Stimulated activated CD8-positive, alpha-beta memory T cell treated with anti-CD3 and anti-CD28 coated beads, Interleukin-7, amount 100 ng/mL, for 4 hours (primary cell): ENCODE measurements at regions not wholly inside any gene's neighbourhood (a gene's known extent, or its start where the extent isn't known, plus 50 kb on each side); places are given as distances from the start of the nearest gene placed in this dataset.
"Not testable (repeated sequence)": the region's sequence is repeated elsewhere in the genome, so short reads cannot be mapped to it uniquely, and the experiment has no call there.

Experiments
- DNase-seq, 2 donors: peaks; one replicate each; pipeline ENCODE4 v3.0.0-alpha.2; 2020; ENCODE audit warnings: low read depth in 2 of 2

DNA sequence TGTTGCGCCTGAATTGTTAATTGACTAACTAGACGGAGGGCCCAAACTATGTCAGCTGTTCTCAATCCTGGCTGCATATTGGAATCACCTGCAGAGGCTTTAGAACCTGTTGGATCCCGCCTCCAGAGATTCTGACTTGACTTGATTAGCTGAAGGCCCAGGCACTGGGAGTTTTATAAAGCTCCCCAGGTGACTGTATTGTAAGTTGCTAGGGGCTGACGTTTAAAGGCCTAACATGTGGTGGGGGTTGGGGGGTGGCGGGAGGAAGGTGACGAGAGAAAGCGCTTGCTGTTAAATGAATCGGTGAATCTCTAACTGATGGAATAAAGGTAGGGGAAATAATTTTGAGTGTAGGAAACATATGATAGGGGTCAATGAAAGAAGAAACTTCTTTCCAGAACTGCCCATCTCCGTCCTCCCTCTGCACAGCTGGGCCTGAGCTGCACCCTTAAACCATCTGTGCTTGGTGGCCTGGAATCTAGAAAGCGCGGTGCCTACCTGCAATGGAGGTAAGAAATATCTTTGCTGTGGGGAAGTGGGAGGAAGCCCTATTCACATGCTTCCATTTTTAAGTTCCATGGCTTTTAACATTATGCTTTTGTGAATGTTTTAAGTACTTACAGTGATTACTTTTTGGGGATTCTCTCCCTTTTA, 225.0 kb upstream of the FAM3C start:
- DNase-seq: no peak

DNA sequence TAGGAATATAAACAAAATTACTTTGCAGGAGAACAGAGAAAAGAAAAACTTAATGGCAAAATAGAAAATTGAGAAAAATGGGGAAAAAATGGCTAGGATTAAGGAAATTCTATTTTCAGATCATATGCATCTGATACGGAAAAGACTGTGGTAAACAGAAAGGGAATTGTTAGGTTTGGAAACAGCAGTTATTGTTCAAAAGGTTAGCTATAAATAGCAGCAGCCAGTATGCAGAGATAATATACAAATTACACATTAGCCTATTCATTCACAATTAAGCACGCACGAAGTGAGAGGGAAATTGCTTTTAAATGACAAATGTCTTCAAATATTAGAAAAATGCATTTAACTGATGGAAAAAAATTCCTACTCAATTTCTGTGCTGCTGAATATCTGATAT, 224.1 kb upstream of the FAM3C start:
- no peak for DNase-seq

GRCh38 chr7:121618182-121618581, 222.1 kb upstream of the FAM3C start:
- DNase-seq: no peak

DNA sequence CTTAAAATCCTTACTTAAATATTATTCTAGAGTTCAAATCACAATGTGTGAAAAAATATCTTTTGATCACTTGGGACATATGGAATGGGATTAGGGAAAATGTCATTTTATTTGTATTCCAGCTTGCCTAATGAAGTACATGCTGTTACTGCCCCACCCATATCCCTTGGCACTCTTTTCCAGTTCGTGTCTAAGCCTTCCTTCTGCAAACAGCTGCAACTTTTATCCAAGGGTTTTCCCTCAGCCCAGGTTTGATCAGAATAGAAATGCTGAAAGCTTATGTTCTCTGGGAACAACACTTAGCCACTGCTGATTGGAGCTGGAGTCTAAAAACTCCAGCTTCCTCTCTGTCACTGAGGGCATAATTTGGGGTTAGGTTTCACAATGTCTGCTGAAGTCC, 214.1 kb upstream of the FAM3C start:
- no peak for DNase-seq

DNA sequence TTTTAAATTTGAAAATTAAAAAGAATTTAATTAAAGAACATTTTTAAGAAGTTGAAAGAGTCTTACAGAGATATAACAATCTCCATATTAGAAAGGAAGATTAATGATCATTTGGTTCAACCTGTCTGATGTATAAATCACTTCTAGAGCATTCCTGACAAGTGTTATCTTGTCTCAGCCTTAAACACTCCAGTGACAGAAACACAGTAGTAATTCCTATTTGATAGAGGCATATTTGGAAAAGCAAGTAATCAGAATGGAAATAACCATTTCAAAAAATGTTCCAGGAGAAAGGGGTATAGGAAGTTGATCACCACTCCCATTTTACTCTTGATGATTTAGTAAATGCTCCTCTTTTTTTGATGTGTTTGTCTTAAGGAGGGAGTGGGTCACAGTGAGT, 213.1 kb upstream of the FAM3C start:
- DNase-seq: no peak

- DNase-seq: no peak
These were observed 212.7 kb upstream of the FAM3C start for GRCh38 chr7:121608785-121609184.

GRCh38 chr7:121608183-121608582, 212.1 kb upstream of the FAM3C start:
- DNase-seq: not testable (repeated sequence)

DNA sequence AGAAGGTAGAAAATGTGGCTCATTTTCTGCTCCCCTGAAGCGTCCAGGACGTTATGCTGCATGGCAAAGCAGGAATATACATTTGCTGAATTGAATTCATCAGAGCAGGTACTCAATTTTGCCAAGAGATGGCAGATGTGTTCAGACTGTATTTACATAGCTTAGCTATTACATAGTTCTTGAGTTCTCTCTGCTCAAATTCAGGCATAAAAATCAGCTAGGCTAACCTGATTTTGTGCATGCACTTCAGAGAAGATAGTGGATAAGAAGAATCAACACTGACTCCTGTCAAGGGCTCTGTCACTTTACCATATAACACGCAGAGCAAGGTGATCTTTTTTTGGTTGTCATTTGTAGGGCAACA, 209.2 kb upstream of the FAM3C start:
- DNase-seq: no peak

GRCh38 chr7:121604627-121605316, 208.7 kb upstream of the FAM3C start:
- DNase-seq: no peak

- no peak for DNase-seq
These were observed 207.8 kb upstream of the FAM3C start for GRCh38 chr7:121603886-121604285.

DNA sequence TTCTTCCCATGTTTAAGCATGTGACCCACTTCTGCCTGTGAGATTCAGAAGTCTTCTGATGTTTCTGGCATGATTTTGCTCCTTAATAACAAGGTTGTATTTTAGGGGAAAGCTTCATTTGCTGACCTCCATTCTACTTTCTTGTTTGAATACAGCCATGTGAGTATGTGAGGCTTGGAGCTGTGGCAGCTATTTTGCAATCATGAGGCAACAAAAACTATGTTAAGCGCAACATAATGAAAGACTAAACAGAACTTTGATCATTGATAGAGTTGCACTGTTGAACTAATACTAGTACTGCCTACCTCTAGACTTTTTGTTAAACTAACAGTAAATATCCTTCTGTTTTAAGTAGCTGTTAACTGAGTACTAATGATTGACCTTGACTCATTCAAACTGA, 203.8 kb upstream of the FAM3C start:
- no peak for DNase-seq

GRCh38 chr7:121595758-121596696, 199.9 kb upstream of the FAM3C start:
- DNase-seq: no peak

GRCh38 chr7:121591926-121592325, 195.8 kb upstream of the FAM3C start:
- no peak for DNase-seq

GRCh38 chr7:121587435-121587834, 191.3 kb upstream of the FAM3C start:
- DNase-seq: no peak

DNA sequence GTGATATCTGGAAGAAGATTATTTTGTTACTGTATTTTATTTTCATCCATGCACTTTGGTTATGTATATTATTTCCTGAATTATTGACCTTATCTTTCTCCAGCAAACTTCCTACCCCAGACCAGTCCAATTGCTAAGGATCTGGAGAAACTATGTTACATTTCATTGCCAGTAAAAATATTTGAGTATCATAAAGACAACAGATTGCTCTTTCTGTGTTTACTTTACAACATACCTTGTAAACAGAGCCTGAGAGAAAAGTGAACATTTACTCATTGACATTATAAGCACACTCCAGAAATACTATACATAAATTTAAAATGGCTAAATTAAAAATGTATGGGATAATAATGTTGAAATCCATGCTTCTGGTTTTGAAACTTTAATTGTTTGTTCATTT, 186.2 kb upstream of the FAM3C start:
- no peak for DNase-seq

- DNase-seq: no peak
These were observed 183.5 kb upstream of the FAM3C start for GRCh38 chr7:121579639-121580038.

DNA sequence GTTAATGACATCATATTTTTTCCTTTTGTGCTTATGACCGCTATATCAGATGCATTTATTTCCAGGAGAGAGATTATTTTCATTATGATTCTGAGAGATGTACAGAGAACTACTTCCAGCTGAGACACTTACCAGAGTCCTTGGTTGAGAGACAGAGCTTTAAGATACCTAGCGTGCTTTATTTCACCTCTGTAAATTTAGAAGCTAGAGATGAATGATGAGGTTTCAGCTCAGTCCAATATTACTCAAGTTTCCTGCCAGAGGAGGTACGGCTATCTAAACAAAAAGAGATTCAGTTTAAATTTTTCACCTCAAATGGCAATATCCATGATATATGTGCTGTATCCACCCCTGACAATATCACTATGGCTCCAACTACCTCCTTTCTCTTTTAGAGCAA, 182.6 kb upstream of the FAM3C start:
- DNase-seq: no peak

DNA sequence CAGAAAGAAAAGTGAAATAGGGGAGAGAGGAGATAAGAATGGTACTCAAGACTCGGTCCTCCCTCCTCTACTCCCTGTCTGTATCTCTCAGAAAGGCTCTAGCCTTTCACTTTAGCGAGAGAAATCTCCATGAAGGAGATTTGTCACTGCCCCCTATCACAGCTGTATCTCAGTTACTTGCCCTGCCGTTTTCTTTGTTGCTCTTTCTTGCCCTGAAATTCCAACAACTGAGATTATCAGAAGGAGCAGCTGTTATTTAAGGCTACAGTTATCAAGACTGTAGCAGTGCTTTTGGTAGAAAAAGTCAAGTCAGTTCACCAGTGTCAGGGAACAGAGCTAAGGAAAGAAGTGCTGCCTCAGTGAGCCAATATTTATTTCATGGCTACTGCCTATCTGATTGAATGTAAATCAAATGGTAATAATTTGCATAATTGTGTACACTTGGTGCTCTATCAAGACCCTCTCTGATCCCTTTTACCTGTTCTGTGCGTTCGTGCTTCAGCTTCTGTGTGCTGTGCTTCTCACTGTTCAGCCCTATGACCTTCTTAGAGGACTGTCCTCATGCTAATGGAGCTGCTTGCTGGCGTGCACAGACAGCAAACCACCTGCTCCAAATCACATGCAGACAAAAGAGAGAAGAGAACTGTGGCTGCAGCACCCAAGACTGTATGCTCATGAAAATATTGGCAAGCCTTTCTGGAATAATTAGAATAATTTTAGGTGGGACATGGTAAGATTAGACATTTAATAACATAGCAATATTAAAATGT, 180.2 kb upstream of the FAM3C start:
- DNase-seq: no peak

DNA sequence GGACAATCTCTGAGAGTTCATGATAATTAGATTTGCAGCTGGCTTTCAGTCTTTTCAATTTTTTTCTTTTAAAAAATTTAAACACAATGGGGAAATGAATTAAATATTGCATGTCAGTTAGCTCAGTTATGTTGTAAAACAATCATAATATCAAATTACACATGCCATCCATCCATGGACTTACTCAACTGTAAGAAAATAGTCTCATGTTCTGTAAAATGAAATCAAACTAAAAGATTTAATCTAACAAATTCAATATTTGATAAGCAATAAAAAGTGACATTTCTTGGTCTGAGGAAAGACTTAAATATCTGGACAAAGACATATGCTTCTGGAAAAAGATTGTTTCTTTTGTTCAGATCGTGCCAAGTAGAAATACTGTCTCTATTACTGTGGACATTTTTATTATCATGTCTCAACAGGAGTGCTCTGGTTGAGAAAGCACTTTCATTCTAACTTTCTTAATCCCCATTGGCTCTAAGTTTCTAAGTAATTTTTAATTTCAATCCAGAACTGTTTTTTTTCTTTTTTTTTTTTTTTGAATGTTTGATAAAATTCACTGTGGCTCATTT, 179.2 kb upstream of the FAM3C start:
- DNase-seq: no peak

- DNase-seq: no peak
These were observed 178.0 kb upstream of the FAM3C start for GRCh38 chr7:121574109-121574508.

DNA sequence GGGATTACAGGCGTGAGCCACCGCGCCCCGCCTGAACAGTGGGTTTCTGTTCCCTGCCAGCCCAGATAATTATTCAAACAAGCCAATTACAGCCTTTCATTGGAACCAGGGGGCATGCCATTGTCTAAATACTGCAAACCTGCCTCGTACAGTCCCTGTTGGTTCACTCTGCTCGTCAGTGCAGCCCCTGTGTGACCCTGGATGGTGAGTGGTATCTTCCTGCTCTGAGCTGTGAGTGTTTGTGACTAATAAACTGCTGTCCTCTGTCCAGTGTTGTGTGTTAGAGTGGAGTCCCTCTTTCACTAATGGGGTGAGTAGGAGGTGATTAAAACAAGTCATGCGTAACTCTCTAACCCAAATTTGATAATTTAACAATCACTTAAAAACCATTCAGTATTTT, 176.5 kb upstream of the FAM3C start:
- DNase-seq: no peak

DNA sequence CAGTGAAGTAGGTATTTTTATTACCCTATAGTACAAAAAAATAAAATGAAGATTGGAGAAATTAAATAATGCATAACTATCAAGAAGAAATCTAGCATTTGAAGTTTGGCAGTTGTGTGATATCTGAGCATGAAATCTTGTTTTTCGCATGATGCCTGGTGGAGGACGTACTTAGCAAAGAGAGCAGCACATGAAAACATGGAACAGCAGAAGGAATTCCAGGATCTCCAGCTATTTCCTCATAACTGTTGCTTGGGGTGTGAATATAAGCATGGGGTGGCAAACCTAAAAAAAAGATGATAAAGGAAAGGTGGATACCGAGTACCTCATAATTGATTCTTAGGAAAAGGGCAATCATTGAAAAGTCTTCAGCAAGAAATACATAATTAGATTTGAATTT, 174.3 kb upstream of the FAM3C start:
- DNase-seq: no peak
